ENCODE measurements at regions not wholly inside any gene's neighbourhood (a gene's known extent, or its start where the extent isn't known, plus 50 kb on each side); places are given as distances from the start of the nearest gene placed in this dataset.

- POLR2A ChIA-PET: no interaction called here
- in situ Hi-C loops (cut with HindIII; ENCODE audit: low pct_unique_long_range_greater_than_20kb, low sequenced_read_pairs): no loop called here
- H3K36me3 ChIP-seq (ENCODE audit: control insufficient read depth, insufficient read depth, low read length): no peaks in the 10 kb centered on the region
- ATAC-seq: no peak
- H3K9me3 ChIP-seq (ENCODE audit: control insufficient read depth, insufficient read depth, low read depth, low read length): no peaks in the 10 kb centered on the region
- BruUV-seq (replicated peaks): no TSS peak
- H3K27me3 ChIP-seq (ENCODE audit: control insufficient read depth, insufficient read depth, low read length): no peaks in the 10 kb centered on the region
- CTCF ChIA-PET: no interaction called here
- intact Hi-C loops (cut with micrococcal nuclease; ENCODE audit: unreplicated experiment): no loop called here
- DNase-seq (ENCODE audit: low read depth, low spot score): no peak
- no peak overlapping the region for H3K27ac ChIP-seq (ENCODE audit: low read length)
- H3K4me1 ChIP-seq (ENCODE audit: control insufficient read depth, insufficient read depth, low read length): no peaks in the 10 kb centered on the region
- TF ChIP-seq TCF7L2 (IDR thresholded peaks at IDR 0.05; ENCODE audit: low read depth, low read length) (no peak), POLR2AphosphoS5 (IDR thresholded peaks at IDR 0.05; ENCODE audit: low read depth, low read length) (no peak), REST (IDR thresholded peaks at IDR 0.05; ENCODE audit: insufficient read depth in 1 of 2, low read depth in 2 of 2, low read length in 1 of 2) (no peak)
- no peak overlapping the region for H3K4me3 ChIP-seq (ENCODE audit: low read depth in 2 of 2, low read length in 2 of 2)
Measured at GRCh38 chr9:102769307-102769706, 225.8 kb upstream of the CYLC2 start.

- no peak for TF ChIP-seq TCF7L2 (IDR thresholded peaks at IDR 0.05; ENCODE audit: low read depth, low read length)
- TF ChIP-seq POLR2AphosphoS5 (IDR thresholded peaks at IDR 0.05; ENCODE audit: low read depth, low read length): no peak
- no peak for TF ChIP-seq SIN3A (IDR thresholded peaks at IDR 0.05; ENCODE audit: borderline replicate concordance, insufficient read depth, low read depth, low read length)
- TF ChIP-seq REST (IDR thresholded peaks at IDR 0.05; ENCODE audit: insufficient read depth in 1 of 2, low read depth in 2 of 2, low read length in 1 of 2): no peak
- TF ChIP-seq CTCF (IDR thresholded peaks at IDR 0.05): no peak
- DNase-seq (ENCODE audit: low read depth, low spot score) (no peak), ATAC-seq (no peak)
- POLR2A ChIA-PET: no interaction called here
- H3K36me3 ChIP-seq (ENCODE audit: control insufficient read depth, insufficient read depth, low read length): no peaks in the 10 kb centered on the region
- no peaks in the 10 kb centered on the region for H3K27me3 ChIP-seq (ENCODE audit: control insufficient read depth, insufficient read depth, low read length)
- CTCF ChIA-PET: no interaction called here
- intact Hi-C loops (cut with micrococcal nuclease; ENCODE audit: unreplicated experiment): no loop called here
- in situ Hi-C loops (cut with HindIII; ENCODE audit: low pct_unique_long_range_greater_than_20kb, low sequenced_read_pairs): no loop called here
- no peak overlapping the region for H3K4me3 ChIP-seq (ENCODE audit: low read depth in 2 of 2, low read length in 2 of 2)
- no peaks in the 10 kb centered on the region for H3K9me3 ChIP-seq (ENCODE audit: control insufficient read depth, insufficient read depth, low read depth, low read length)
- no peak overlapping the region for H3K27ac ChIP-seq (ENCODE audit: low read length)
- BruUV-seq (replicated peaks): no TSS peak
- no peaks in the 10 kb centered on the region for H3K4me1 ChIP-seq (ENCODE audit: control insufficient read depth, insufficient read depth, low read length)
Measured at GRCh38 chr9:102768002-102768401, 227.1 kb upstream of the CYLC2 start.
